ENCODE measurements at regions not wholly inside any gene's neighbourhood (a gene's known extent, or its start where the extent isn't known, plus 50 kb on each side); places are given as distances from the start of the nearest gene placed in this dataset.

DNA sequence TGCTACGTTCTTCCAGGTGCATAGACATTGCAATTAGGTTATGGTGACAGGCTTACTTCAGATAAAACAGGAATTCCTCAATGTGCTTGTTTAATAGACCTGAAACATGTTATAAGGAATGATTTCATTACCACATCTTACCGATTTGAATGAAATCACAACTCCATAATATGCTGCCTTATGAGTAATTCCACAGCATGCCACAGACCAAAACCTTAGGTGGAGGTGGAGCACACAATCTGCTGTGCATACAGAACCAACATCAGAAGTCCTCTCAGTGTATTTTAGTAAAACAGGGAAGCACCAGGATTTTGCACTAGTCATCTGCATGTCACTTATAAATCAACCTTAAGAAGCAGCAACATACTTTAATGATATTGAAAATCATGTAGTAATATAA is 148.9 kb upstream of the TSHZ2 start:
- TF ChIP-seq POLR2AphosphoS5 (IDR thresholded peaks at IDR 0.05; ENCODE audit: low read depth, low read length) (no peak), SIN3A (IDR thresholded peaks at IDR 0.05; ENCODE audit: borderline replicate concordance, insufficient read depth, low read depth, low read length) (no peak), TCF7L2 (IDR thresholded peaks at IDR 0.05; ENCODE audit: low read depth, low read length) (no peak)
- TF ChIP-seq, protein P1, sequence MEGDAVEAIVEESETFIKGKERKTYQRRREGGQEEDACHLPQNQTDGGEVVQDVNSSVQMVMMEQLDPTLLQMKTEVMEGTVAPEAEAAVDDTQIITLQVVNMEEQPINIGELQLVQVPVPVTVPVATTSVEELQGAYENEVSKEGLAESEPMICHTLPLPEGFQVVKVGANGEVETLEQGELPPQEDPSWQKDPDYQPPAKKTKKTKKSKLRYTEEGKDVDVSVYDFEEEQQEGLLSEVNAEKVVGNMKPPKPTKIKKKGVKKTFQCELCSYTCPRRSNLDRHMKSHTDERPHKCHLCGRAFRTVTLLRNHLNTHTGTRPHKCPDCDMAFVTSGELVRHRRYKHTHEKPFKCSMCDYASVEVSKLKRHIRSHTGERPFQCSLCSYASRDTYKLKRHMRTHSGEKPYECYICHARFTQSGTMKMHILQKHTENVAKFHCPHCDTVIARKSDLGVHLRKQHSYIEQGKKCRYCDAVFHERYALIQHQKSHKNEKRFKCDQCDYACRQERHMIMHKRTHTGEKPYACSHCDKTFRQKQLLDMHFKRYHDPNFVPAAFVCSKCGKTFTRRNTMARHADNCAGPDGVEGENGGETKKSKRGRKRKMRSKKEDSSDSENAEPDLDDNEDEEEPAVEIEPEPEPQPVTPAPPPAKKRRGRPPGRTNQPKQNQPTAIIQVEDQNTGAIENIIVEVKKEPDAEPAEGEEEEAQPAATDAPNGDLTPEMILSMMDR (IDR thresholded peaks at IDR 0.05): no peak
- TF ChIP-seq, protein P2, sequence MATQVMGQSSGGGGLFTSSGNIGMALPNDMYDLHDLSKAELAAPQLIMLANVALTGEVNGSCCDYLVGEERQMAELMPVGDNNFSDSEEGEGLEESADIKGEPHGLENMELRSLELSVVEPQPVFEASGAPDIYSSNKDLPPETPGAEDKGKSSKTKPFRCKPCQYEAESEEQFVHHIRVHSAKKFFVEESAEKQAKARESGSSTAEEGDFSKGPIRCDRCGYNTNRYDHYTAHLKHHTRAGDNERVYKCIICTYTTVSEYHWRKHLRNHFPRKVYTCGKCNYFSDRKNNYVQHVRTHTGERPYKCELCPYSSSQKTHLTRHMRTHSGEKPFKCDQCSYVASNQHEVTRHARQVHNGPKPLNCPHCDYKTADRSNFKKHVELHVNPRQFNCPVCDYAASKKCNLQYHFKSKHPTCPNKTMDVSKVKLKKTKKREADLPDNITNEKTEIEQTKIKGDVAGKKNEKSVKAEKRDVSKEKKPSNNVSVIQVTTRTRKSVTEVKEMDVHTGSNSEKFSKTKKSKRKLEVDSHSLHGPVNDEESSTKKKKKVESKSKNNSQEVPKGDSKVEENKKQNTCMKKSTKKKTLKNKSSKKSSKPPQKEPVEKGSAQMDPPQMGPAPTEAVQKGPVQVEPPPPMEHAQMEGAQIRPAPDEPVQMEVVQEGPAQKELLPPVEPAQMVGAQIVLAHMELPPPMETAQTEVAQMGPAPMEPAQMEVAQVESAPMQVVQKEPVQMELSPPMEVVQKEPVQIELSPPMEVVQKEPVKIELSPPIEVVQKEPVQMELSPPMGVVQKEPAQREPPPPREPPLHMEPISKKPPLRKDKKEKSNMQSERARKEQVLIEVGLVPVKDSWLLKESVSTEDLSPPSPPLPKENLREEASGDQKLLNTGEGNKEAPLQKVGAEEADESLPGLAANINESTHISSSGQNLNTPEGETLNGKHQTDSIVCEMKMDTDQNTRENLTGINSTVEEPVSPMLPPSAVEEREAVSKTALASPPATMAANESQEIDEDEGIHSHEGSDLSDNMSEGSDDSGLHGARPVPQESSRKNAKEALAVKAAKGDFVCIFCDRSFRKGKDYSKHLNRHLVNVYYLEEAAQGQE (IDR thresholded peaks at IDR 0.05; ENCODE audit: insufficient read depth in 1 of 2, low read depth in 2 of 2, low read length in 1 of 2): no peak
- Histone ChIP-seq H3K4me1 (ENCODE audit: control insufficient read depth, insufficient read depth, low read length) (no peaks in the 10 kb centered on the region), H3K27me3 (ENCODE audit: control insufficient read depth, insufficient read depth, low read length) (no peaks in the 10 kb centered on the region), H3K36me3 (ENCODE audit: control insufficient read depth, insufficient read depth, low read length) (no peaks in the 10 kb centered on the region), H3K9me3 (ENCODE audit: control insufficient read depth, insufficient read depth, low read depth, low read length) (no peaks in the 10 kb centered on the region), H3K4me3 (ENCODE audit: low read depth in 2 of 2, low read length in 2 of 2) (no peak overlapping the region), H3K27ac (ENCODE audit: low read length) (no peak overlapping the region)
- ChIA-PET POLR2A (no interaction called here), CTCF (no interaction called here)
- in situ Hi-C loops (cut with HindIII; ENCODE audit: low pct_unique_long_range_greater_than_20kb, low sequenced_read_pairs) (no loop called here), intact Hi-C loops (cut with micrococcal nuclease; ENCODE audit: unreplicated experiment) (no loop called here)
- ATAC-seq (no peak), DNase-seq (ENCODE audit: low read depth, low spot score) (no peak)
- no TSS peak for BruUV-seq (replicated peaks)

- CTCF ChIA-PET: no interaction called here
- in situ Hi-C loops (cut with HindIII; ENCODE audit: low pct_unique_long_range_greater_than_20kb, low sequenced_read_pairs): no loop called here
- POLR2A ChIA-PET: no interaction called here
- Histone ChIP-seq H3K27me3 (ENCODE audit: control insufficient read depth, insufficient read depth, low read length) (no peaks in the 10 kb centered on the region; the same call in 1 of the 2 replicates), H3K4me1 (ENCODE audit: control insufficient read depth, insufficient read depth, low read length) (no peaks in the 10 kb centered on the region), H3K27ac (ENCODE audit: low read length) (no peak overlapping the region), H3K9me3 (ENCODE audit: control insufficient read depth, insufficient read depth, low read depth, low read length) (no peaks in the 10 kb centered on the region), H3K4me3 (ENCODE audit: low read depth in 2 of 2, low read length in 2 of 2) (no peak overlapping the region), H3K36me3 (ENCODE audit: control insufficient read depth, insufficient read depth, low read length) (no peaks in the 10 kb centered on the region)
- DNase-seq (ENCODE audit: low read depth, low spot score) (no peak), ATAC-seq (no peak)
- BruUV-seq (replicated peaks): no TSS peak
- intact Hi-C loops (cut with micrococcal nuclease; ENCODE audit: unreplicated experiment): no loop called here
- no peak for TF ChIP-seq SIN3A (IDR thresholded peaks at IDR 0.05; ENCODE audit: borderline replicate concordance, insufficient read depth, low read depth, low read length)
- no peak for TF ChIP-seq POLR2AphosphoS5 (IDR thresholded peaks at IDR 0.05; ENCODE audit: low read depth, low read length)
- TF ChIP-seq, protein P2 (IDR thresholded peaks at IDR 0.05; ENCODE audit: insufficient read depth in 1 of 2, low read depth in 2 of 2, low read length in 1 of 2): no peak
- TF ChIP-seq, protein P1 (IDR thresholded peaks at IDR 0.05): no peak
- TF ChIP-seq TCF7L2 (IDR thresholded peaks at IDR 0.05; ENCODE audit: low read depth, low read length): no peak
Observed at GRCh38 chr20:52820641-52821292, 151.4 kb upstream of the TSHZ2 start.
